Globus pallidus (tissue), 1 donor: ENCODE measurements at regions not wholly inside any gene's neighbourhood (a gene's known extent, or its start where the extent isn't known, plus 50 kb on each side); places are given as distances from the start of the nearest gene placed in this dataset.
"Not testable (repeated sequence)": the region's sequence is repeated elsewhere in the genome, so short reads cannot be mapped to it uniquely, and the experiment has no call there.

Experiments used
- DNase-seq: peaks from one replicate; pipeline ENCODE4 v3.0.0-alpha.2; 2015; ENCODE audit warnings: low spot score

DNA sequence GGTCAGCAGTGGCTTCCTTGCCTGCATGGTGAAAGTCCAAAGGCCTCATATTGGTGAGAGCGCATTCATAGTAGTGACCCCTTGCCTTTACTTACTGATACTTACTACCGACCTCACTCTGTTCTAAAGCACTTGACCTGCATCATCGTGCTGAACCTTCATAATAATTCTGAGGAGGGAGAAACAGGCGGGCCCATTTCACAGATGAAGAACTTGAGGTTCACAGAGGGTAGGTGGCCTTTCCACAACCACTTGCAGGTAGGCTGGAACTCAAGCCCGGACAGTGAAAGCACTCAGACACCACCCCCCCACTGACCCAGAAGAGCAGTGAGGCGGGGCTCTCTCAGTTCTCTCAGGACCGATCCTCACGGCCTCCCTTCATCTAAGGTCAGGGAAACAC is 149.4 kb upstream of the CHST15 start:
- DNase-seq = no peak

DNA sequence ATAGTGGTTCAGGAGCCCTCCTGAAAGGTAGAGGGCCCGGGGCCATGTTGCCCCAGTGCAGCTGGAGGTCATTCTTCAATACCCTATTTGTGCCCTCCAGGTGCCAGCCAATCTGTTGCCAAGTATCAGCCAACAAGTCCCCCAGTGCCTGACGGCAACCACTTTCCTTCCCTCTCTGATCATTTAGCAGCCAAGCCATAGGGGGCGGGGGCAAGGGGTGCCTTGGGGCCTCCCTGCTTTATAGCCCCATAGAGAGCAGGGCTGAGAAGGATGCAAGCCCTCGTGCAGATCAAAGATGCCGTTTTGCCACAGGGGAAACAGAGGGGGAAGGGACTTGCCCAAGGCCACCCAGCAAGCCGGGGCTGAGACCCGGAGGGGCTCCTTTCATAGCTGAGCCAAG is 149.0 kb upstream of the CHST15 start:
- no peak for DNase-seq

DNA sequence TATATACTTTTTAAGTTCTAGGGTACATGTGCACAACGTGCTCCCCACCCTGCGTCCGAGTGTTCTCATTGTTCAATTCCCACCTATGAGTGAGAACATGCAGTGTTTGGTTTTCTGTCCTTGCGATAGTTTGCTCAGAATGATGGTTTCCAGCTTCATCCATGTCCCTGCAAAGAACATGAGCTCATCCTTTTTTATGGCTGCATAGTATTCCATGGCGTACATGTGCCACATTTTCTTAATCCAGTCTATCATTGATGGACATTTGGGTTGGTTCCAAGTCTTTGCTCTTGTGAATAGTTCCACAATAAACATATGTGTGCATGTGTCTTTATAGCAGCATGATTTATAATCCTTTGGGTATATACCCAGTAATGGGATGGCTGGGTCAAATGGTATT is 148.1 kb upstream of the CHST15 start:
- not testable (repeated sequence) for DNase-seq

DNA sequence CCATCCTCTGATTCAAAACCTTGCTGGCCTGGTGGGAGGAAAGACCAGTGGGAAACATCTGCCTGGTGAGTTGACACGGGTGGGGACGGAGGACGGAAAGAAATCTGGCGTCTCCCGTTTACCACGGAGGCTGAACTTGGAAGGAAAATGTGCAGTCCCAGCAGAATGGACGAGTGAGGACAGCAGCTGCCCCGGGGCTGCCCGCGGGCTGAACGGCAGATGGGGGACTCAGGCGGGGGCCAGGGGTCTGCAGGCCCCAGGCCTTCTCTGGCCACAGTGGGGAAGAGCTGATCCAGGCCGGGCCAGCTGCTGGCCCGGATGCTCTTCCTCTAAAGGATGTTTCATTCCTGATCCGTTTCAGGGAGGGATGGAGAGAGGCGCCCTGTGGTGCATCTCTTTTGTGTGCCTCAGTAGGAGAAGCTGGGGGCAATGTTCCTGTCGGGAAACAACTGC is 147.5 kb upstream of the CHST15 start:
- no peak for DNase-seq

DNA sequence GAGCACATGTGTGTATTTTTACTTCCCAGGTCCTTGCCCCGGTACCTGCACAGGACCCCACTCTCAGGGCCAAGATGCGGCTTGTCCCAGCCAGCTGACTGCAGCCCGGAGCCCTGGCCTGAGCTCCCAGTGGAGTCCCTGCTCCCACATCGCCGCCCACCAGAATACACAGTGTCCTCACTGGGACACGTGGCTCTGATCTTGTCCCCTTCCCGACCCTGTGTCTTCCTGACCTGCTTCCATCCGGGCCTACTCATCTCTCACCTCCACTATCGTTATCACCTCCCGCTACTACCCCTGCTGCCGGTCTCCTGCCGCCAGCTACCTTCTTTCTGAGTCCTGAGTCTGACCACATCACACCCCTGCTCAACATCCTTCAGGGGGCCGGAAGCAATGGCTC is 146.3 kb upstream of the CHST15 start:
- no peak for DNase-seq

DNA sequence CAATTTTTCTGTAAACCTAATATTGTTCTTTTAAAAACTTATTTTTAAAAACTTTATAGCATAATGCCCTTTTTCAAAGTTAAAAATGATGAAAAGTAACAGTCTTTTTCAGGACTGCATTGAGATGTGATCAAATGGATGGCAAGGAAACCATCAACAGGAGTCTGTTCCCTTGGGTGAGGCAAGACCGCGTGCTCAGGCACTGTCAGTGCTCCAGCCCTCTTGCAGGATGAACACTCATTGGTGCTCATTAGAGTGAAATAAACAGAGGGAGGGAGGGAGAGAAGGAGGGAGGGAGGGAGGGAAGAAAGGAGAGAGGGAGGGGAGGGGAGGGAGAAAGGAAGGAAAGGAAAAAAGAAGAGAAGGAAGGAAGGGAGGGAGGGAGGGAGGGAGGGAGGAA is 145.7 kb upstream of the CHST15 start:
- no peak for DNase-seq

DNA sequence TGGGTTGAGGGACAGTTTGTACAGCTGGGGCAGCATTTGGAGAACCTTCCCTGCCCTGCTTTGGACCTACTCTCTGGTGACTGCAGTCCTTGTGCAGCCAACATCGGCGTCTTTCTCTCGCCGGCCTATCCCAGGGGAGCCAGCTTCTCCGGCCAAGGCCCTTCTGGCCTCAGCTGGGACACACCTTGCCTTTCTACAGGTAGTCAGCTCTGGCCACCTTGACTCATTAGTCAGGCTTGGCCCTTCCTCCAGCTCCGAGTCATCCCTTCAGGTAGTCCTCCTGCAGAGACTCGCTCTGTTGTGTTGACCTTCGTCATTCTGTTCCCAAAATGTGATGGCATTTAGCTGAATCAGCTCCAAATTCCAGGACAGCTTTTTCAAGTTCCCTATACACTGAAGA is 145.0 kb upstream of the CHST15 start:
- no peak for DNase-seq

DNA sequence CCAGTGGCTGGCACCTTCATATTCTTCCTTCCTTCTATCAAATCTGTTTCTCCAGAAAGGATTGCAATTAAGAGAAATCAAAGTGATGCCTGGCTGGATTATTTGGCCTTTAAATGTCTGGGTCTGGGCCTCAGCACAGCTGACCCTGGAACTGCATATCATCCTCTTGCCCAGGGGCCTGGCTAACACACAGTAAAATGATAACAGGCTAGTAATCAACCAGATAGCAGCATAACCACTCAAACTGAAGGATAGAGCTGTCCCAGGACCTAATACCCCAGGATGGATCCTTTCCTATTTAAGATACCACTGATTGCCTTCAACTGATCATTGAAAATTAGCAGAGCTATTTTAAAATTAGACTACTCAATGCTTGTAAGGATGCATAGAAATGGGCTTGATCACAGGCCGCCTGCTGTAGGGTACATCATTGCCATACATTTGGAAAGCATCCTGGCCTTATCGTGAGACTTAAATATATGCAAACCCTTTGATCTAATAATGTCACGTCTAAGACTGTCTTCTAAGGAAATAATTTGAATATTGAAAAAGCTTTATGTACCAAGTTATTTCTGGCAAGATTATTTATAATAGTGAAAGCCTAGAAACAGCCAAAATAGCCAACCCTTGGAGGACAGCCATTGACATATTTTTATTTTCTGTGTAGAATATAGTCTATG is 144.0 kb upstream of the CHST15 start:
- no peak for DNase-seq

DNA sequence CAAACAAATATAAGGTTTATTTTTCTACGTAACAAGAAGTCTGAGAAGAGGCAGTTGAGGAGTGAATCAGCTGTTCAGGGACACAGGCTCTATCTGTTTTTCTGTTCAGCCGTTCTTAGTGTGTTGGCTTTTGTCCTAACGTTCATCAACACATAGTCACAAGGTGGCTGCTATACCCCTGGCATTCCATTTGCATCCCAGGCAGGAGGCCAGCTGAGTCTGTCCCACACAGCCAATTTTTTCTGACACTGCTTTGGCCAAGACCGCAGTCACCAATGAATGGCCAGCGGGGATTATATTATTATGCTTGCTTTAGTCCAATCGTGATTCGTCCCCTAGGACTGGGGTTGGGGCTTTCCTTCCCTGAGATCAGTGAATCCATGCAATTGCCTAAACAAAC is 143.4 kb upstream of the CHST15 start:
- no peak for DNase-seq

DNA sequence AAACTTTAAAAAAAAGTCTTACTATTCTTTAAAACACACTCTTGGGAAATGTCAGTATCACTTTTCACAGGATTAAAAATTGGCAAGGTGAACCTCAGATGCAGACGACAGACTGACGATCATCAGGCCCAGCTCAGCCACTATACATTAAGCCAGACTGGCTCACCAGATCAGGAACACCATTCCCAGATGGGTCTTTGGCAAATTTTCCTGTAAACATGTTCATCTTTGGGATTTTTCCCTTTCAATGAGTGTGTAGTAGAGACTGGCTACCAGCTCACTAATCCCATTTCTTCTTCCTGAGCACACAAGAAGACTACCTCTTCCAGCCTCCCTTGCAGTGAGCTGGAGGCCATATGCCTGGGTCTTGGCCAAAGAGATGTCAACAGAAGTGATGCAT is 142.7 kb upstream of the CHST15 start:
- no peak for DNase-seq

DNA sequence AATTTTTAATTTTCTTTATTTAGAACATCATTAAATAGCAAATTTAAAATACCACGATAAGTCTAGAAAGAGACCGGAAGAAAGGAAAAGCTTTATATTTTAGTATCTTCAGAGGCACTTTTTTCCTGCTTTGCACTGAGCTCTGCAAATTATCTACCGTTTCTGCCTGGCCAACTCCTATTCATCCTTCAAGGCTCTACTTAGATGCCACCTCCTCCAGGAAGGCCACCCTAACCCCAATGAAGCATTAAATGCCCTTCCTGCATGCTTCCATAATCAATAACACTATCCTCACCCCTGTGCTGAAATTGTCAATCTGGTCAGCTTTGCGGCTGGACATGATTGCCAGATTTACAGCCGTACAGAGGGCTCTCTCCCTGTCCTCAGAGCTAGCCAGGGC is 141.8 kb upstream of the CHST15 start:
- no peak for DNase-seq

DNA sequence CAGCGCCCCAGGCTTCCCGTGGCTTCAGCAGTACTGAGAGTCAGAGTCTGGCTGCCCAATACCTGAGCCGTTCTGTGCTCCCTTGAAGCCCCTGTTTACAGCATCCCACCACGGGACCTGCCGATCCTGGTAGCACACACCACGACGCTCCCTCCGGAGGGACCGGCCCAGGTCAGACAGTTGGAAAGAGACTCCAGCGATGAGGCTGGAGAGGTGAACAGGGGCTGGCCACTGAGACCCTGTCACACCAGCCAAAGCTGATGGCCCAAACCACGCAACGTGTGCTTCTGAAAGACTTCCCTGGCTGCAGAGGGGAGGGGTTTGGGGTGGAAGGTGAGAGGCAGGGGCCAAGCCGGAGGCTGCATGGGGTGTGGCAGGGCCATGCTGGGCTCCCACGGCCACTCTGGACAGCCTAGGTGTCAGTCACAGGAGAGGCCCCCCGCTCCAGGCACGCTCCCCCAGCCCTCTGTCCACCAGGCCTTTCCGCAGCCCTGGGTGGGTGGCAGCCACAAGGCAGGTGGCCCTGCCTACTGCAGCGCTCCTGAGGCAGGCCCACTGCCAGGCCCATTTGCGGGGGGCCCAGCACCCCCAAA is 140.2 kb upstream of the CHST15 start:
- DNase-seq = no peak

DNA sequence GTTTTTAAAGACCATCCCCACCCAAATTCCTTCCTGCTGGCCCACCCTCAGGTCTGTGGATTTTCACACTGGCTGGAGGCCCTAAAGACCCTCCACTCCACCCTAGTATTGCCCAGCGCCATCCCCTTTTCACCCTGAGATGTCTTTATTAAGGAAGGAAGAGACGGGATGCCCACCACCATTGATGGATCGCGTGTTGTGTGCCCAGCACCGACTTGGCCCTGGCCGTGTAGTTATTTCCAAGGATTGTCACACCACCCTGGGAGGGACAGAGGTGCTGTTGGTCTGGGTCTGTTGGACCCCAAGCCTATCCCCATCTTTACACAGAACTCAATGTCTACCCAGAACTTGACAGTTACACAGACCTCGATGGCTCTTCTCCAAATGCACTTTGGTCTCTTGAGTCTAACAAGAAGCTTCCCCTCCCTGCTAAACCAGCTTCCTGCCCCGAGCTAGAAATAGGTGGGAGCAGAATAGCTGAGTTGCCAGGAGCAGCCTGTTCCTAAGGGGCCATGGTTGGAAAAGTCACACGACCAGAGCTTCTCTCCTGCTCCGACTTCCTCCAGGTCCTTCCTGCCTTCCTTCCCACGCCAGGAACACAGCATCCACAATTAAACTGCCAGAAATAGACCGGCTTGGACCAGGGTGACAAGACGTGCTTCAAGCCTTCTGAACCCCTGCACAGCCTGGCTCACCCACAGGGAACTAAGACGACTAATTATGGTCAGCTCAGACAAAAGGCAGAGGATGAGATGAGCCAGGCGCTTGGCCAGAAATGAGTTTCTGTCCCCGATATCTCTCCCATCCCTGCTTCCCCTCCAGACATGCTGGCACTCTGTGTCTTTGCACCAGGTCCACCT is 139.5 kb upstream of the CHST15 start:
- DNase-seq = no peak

DNA sequence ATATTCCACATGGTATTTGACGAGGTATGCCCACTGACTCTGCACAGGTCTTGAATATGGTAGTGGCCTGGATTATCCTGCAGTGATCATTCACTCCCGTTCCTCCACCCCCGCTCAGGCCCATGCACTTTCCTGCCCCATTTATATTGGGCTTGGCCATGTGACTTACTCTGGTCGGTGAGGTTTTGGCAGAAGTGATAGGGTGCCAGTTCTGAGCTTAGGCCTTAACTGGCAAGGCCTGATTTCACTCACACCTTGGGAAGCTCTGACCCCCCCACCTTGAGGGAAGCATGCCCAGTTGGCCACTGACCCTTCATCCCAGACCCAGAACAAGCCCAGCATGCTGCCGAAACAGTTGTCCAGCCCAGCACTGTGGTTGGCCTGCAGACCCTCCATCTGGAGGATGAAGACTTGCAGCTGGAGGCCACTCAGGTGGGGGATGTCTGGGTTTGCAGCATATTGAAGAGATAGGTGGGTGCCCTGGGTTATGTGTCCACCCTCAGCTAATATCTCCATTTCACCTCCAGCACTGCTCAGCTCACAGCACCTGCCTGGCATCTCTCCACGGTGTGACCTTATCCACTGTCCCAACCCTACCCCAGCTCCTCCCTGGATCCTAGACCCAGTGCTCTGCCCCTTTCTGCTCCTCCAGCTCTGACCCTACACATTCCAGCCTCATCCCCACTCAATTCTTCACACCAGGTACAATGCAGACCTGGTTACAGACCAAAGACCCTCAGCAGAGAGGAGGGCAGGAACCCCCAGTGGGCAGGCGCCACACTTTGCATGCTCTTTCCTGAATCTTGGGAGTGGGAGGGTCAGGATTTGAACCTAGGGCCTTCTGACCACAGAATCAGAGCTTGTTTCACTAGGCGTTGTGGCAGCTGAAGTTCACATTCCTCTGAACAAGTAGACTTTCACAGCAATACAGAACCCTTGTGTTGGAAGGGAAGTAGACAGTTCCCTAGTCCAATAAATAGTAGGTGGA is 138.1 kb upstream of the CHST15 start:
- no peak for DNase-seq

DNA sequence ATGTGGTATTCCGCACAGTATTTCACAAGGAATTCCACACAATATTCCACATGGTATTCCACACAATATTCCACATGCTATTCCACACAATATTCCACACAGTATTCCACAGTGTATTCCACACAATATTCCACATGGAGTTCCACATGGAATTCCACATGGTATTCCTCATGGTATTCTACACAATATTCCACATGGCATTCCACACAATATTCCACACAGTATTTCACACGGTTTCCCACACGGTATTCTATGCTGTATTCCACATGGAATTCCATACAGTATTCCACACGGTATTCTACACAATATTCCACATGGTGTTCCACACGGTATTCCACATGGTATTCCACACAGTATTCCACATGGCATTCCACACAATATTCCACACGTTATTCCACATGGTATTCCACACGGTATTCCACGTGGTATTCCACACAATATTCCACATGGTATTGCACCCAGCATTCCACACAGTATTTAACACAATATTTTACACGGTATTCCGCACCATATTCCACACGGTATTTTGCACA is 137.3 kb upstream of the CHST15 start:
- no peak for DNase-seq

DNA sequence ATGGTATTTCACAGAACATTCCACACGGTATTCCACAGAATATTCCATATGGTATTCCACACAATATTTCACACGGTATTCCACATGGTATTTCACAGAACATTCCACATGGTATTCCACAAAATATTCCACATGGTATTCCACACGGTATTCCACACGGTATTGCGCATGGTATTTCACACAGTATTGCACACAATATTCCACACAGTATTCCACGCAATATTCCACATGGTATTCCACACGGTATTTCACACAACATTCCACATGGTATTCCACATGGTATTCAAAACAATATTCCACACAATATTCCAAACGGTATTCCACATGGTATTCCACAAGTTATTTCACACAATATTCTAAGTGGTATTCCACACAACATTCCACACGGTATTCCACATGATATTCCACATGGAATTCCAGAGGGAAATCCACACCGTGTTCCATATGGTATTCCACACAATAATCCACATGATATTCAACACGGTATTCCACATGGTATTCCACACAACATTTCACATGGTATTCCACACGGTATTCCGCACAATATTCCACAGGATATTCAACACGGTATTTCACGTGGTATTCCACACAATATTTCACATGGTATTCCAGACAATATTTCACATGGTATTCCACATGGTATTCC is 136.7 kb upstream of the CHST15 start:
- no peak for DNase-seq

DNA sequence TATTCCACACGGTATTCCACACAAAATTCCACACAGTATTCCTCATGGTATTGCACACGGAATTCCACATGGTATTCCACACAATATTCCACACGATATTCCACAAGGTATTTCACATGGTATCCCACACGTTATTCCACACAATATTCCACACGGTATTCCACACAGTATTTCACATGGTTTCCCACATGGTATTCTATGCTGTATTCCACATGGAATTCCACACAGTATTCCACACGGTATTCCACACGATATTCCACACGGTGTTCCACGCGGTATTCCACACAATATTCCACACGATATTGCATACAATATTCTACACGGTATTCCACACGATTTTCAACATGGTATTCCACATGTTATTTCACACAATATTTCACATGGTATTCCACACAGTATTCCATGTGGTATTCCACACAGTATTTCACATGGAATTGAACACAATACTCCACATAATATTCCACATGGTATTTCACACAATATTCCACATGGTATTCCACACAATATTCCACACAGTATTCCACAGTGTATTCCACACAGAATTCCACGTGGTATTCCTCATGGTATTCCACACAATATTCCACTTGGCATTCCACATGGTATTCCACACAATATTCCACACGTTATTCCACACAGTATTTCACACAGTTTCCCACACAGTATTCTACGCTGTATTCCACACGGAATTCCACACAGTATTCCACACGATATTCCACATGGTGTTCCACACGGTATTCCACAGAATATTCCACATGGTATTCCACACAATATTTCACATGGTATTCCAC is 136.0 kb upstream of the CHST15 start:
- no peak for DNase-seq

DNA sequence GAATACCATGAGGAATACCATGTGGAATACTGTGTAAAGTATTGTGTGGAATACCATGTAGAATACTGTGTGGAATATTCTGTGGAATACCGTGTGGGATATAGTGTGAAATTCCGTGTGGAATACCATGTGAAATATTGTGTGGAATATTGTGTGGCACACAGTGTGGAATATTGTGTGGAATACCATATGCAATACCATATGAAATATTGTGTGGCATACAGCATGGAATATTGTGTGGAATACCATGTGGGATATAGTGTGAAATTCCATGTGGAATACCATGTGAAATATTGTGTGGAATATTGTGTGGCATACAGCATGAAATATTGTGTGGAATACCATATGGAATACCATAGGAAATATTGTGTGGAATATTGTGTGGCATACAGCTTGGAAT is 135.1 kb upstream of the CHST15 start:
- DNase-seq = no peak

DNA sequence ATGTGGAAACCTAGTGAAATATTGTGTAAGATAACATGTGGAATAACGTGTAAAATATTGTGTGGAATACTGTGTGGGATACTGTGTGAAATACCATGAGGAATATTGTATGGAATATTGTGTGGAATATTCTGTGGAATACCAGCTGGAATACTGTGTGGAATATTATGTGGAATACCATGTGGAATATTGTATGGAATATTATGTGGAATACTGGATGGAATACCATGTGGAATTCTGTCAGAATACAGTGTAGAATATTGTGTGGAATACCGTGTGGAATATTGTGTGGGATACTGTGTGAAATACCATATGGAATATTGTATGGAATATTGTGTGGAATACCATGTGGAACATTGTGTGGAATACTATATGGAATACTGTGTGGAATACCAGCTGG is 134.6 kb upstream of the CHST15 start:
- DNase-seq = no peak
